OCI-LY7 (cell line): ENCODE measurements at regions not wholly inside any gene's neighbourhood (a gene's known extent, or its start where the extent isn't known, plus 50 kb on each side); places are given as distances from the start of the nearest gene placed in this dataset.

ENCODE experiments used
- BruUV-seq: library from RNA; stranded (reverse); fragments of 400-500 nt; replicated peaks from 2 replicates; lab custom pipeline; 2021; lab: Mats Ljungman, UMichigan
- CTCF ChIA-PET: fragments of 300-600 bp; sonication (Branson Sonifier 250); formaldehyde crosslinking; loops from one replicate; lab custom pipeline; 2022; ENCODE audit warnings: antibody characterized with exemption; ENCODE audit not compliant: unreplicated experiment; lab: Charles Lee
- POLR2A ChIA-PET: fragments of 300-600 bp; sonication (Branson Sonifier 250); formaldehyde crosslinking; loops from one replicate; lab custom pipeline; 2022; ENCODE audit warnings: antibody characterized with exemption; lab: Charles Lee
- DNase-seq: peaks from one replicate; pipeline ENCODE4 v3.0.0-alpha.2; 2015; ENCODE audit warnings: low spot score
- H2AFZ ChIP-seq: fragments of 200-600 bp; sonication (generic), shearing (Covaris generic); 2 replicates; pipeline ENCODE4 v1.6.1; 2014; ENCODE audit warnings: mild to moderate bottlenecking, antibody characterized with exemption, low read length, moderate library complexity
- H3K27ac ChIP-seq: fragments of 200-600 bp; sonication (generic); 2 replicates; pipeline ENCODE4 v1.5.1; 2014; ENCODE audit warnings: mixed run types, low read depth, mild to moderate bottlenecking, moderate library complexity, low read length, inconsistent platforms; ENCODE audit not compliant: poor library complexity, severe bottlenecking
- H3K36me3 ChIP-seq: fragments of 200-600 bp; sonication (generic); 2 replicates; pipeline ENCODE4 v1.6.1; 2014; ENCODE audit warnings: mild to moderate bottlenecking, antibody characterized with exemption, low read length, moderate library complexity, mixed read lengths; ENCODE audit not compliant: insufficient read depth
- H3K4me1 ChIP-seq: fragments of 200-600 bp; sonication (generic); 2 replicates; pipeline ENCODE4 v1.5.1; 2014; ENCODE audit warnings: mild to moderate bottlenecking, low read length; ENCODE audit not compliant: insufficient read depth, poor library complexity, severe bottlenecking
- H3K4me2 ChIP-seq: fragments of 200-600 bp; sonication (generic); 2 replicates; pipeline ENCODE4 v1.6.1; 2014; ENCODE audit warnings: mild to moderate bottlenecking, low read length
- H3K4me3 ChIP-seq: fragments of 200-600 bp; sonication (generic); 2 replicates; pipeline ENCODE4 v1.5.1; 2014; ENCODE audit warnings: mild to moderate bottlenecking, low read depth, low read length; ENCODE audit not compliant: poor library complexity, severe bottlenecking
- H3K79me2 ChIP-seq: fragments of 200-600 bp; sonication (generic); 2 replicates; pipeline ENCODE4 v1.6.1; 2016; ENCODE audit warnings: low read depth, mild to moderate bottlenecking, low read length, moderate library complexity, mixed read lengths; ENCODE audit not compliant: insufficient read depth
- H3K9me2 ChIP-seq: fragments of 200-600 bp; sonication (generic); 2 replicates; pipeline ENCODE4 v1.6.1; 2016; ENCODE audit warnings: mild to moderate bottlenecking, low read length, mixed read lengths; ENCODE audit not compliant: insufficient read depth
- H3K9me3 ChIP-seq: fragments of 200-600 bp; sonication (generic); 2 replicates; pipeline ENCODE4 v1.6.1; 2014; ENCODE audit warnings: mild to moderate bottlenecking, mixed run types, low read length, mixed read lengths
- H4K20me1 ChIP-seq: fragments of 200-600 bp; sonication (generic); 2 replicates; pipeline ENCODE4 v1.6.1; 2014; ENCODE audit warnings: mild to moderate bottlenecking, antibody characterized with exemption, low read length, moderate library complexity, mixed read lengths; ENCODE audit not compliant: insufficient read depth
- EZH2phosphoT487 ChIP-seq: fragments of 200-600 bp; sonication (generic); IDR thresholded peaks from 2 replicates; pipeline ENCODE4 v1.6.1; 2018; ENCODE audit warnings: low read depth, borderline replicate concordance, mild to moderate bottlenecking, mixed run types, antibody characterized with exemption, low read length, moderate library complexity, mixed read lengths
- intact Hi-C: fragments of 100-400 bp; cut with micrococcal nuclease; formaldehyde crosslinking; loops from one replicate; pipeline ENCODE4 v1.10.0; 2022; ENCODE audit not compliant: unreplicated experiment
- TF ChIP-seq, protein P1 (sequence below): fragments of 200-600 bp; sonication (generic); conservative IDR thresholded peaks from 2 replicates; pipeline ENCODE4 v1.5.1; 2014; ENCODE audit warnings: mild to moderate bottlenecking, antibody characterized with exemption, low read length, moderate library complexity, mixed read lengths

DNA sequence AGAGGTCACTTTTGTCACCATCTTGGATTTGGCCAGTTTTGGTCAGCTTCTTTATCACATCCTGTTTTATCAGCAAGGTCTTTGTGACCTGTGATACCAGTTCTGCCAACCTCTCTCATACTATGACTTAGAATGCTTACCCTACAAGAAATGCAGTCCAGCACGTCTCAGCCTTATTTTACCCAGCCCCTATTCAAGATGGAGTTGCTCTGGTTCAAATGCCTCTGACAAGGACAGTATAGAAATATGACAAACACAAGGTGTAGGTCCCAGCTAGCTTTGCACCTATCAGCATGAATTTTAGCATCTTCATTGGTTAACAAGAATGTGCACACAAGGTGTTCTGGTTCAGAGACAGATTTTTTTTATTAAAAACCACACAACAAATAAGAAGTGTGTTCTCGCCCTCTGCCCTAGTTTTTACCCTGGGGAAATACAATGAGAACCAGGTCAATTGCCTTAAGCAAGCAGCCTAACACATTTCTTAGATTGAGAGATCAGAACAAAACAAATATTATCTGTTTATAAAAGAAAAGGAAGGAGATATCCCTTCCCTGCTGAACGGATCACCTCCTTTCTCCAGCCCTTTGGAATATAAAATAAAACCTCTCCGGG lies 962.3 kb upstream of the PRKX start:
- no peak overlapping the region for H3K4me2 ChIP-seq
- no TSS peak for BruUV-seq
- no peaks in the 10 kb centered on the region for H3K36me3 ChIP-seq
- POLR2A ChIA-PET: interaction anchor here (0.7 to 1.2 kb wide), 2 partner anchors 38 to 95 kb away, joined by 3 to 4 read pairs; no protein-coding TSS in a partner anchor
- H4K20me1 ChIP-seq: no peaks in the 10 kb centered on the region
- no peaks in the 10 kb centered on the region for H3K9me3 ChIP-seq
- TF ChIP-seq, protein P1, sequence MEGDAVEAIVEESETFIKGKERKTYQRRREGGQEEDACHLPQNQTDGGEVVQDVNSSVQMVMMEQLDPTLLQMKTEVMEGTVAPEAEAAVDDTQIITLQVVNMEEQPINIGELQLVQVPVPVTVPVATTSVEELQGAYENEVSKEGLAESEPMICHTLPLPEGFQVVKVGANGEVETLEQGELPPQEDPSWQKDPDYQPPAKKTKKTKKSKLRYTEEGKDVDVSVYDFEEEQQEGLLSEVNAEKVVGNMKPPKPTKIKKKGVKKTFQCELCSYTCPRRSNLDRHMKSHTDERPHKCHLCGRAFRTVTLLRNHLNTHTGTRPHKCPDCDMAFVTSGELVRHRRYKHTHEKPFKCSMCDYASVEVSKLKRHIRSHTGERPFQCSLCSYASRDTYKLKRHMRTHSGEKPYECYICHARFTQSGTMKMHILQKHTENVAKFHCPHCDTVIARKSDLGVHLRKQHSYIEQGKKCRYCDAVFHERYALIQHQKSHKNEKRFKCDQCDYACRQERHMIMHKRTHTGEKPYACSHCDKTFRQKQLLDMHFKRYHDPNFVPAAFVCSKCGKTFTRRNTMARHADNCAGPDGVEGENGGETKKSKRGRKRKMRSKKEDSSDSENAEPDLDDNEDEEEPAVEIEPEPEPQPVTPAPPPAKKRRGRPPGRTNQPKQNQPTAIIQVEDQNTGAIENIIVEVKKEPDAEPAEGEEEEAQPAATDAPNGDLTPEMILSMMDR: no peak
- TF ChIP-seq EZH2phosphoT487: no peak
- DNase-seq: no peak
- no peak overlapping the region for H2AFZ ChIP-seq
- intact Hi-C loops: no loop called here
- H3K4me3 ChIP-seq: no peak overlapping the region
- H3K9me2 ChIP-seq: no peaks in the 10 kb centered on the region
- no peaks in the 10 kb centered on the region for H3K4me1 ChIP-seq
- CTCF ChIA-PET: no interaction called here
- no peak overlapping the region for H3K27ac ChIP-seq
- no peaks in the 10 kb centered on the region for H3K79me2 ChIP-seq

DNA sequence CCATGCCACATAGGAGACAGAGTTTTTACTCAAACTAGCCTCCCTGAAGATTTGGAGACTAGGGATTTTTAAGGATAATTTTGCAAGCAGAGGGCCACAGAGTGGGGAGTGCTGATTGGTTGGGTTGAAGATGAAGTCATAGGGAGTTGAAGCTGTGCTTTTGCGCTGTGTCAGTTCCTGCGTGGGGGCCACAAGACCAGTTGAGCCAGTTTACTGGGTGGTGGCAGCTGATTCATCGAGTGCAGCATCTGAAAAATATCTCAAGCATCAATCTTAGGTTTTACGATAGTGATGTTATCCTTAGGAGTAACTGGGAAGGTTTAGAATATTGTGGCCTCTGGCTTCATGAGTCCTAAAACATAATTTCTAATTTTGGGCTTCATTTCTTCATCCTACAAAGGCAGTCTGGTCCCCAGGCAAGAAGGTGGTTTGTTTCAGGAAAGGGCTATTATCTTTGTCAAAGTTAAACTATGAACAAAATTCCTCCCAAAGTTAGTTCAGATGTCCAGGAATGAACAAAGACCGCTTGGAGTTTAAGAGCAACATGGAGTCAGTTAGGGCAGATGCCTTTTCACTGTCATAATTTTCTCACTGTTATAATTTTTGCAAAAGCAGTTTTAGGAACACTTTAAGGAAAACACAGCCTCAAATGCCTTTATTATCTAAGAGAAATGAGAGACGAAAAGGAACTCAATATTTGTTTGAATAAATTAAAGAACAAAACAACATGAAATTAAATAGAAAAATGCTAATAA lies 960.8 kb upstream of the PRKX start:
- H2AFZ ChIP-seq: no peak overlapping the region
- ChIA-PET CTCF (no interaction called here), POLR2A (interaction anchor here (0.6 to 1.2 kb wide), 2 partner anchors 36 to 79 kb away, joined by 3 to 4 read pairs; no protein-coding TSS in a partner anchor)
- no peaks in the 10 kb centered on the region for H3K79me2 ChIP-seq
- BruUV-seq: no TSS peak
- H3K4me2 ChIP-seq: no peak overlapping the region
- H3K9me2 ChIP-seq: no peaks in the 10 kb centered on the region
- no peak for TF ChIP-seq EZH2phosphoT487
- TF ChIP-seq, protein P1: no peak
- no peaks in the 10 kb centered on the region for H3K36me3 ChIP-seq
- no peaks in the 10 kb centered on the region for H3K4me1 ChIP-seq
- H4K20me1 ChIP-seq: no peaks in the 10 kb centered on the region
- intact Hi-C loops: no loop called here
- H3K4me3 ChIP-seq: no peak overlapping the region
- no peaks in the 10 kb centered on the region for H3K9me3 ChIP-seq
- no peak overlapping the region for H3K27ac ChIP-seq
- DNase-seq: no peak

DNA sequence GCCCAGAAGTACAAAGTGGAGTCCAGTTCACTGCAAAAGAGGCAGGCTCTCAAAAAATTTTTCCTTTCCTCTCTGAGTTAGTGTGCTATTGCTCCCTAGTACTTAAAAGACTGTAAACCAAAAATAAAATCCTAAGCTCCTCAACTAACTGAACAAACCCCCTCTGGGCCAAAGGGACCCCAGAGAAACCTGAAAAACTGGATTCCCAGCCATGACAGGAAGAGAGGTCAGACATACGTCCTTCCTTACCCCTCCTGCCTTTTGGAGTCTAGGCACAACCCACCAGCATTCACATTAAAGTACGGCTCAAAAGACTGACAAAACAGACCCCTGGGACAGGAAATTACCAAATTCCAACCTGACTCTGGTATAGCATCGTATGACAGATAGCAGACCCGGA lies 957.9 kb upstream of the PRKX start:
- Histone ChIP-seq H4K20me1 (no peaks in the 10 kb centered on the region), H3K4me2 (no peak overlapping the region), H3K4me3 (no peak overlapping the region), H3K27ac (no peak overlapping the region), H3K9me2 (no peaks in the 10 kb centered on the region), H3K79me2 (no peaks in the 10 kb centered on the region), H2AFZ (no peak overlapping the region), H3K9me3 (no peaks in the 10 kb centered on the region), H3K4me1 (no peaks in the 10 kb centered on the region), H3K36me3 (no peaks in the 10 kb centered on the region)
- no TSS peak for BruUV-seq
- TF ChIP-seq EZH2phosphoT487: no peak
- TF ChIP-seq, protein P1: no peak
- ChIA-PET POLR2A (interaction anchor here (0.6 to 1.7 kb wide), 2 partner anchors 9 to 77 kb away, joined by 3 to 5 read pairs; no protein-coding TSS in a partner anchor), CTCF (no interaction called here)
- no peak for DNase-seq
- intact Hi-C loops: no loop called here
